ENCODE measurements at regions not wholly inside any gene's neighbourhood (a gene's known extent, or its start where the extent isn't known, plus 50 kb on each side); places are given as distances from the start of the nearest gene placed in this dataset.
"Not testable (repeated sequence)": the region's sequence is repeated elsewhere in the genome, so short reads cannot be mapped to it uniquely, and the experiment has no call there.

- TF ChIP-seq CTCF (IDR thresholded peaks at IDR 0.05) (no peak), POLR2A (IDR thresholded peaks at IDR 0.05) (no peak)
- 20% methylated on average over 12 of the region's 12 CpGs for WGBS, 2 donors
- intact Hi-C loops (cut with DNase I; ENCODE audit: low total_unique reads) = loop anchor here (1.0 kb wide), 1 partner anchor 24 kb away; no protein-coding TSS in a partner anchor
- DNase-seq (ENCODE audit: low spot score in 2 of 2) = no peak
- no peak overlapping the region for H3K4me3 ChIP-seq (ENCODE audit: low read depth, poor library complexity, severe bottlenecking)
Measured at GRCh38 chr1:209190591-209191261, 392.8 kb upstream of the CAMK1G start.

DNA sequence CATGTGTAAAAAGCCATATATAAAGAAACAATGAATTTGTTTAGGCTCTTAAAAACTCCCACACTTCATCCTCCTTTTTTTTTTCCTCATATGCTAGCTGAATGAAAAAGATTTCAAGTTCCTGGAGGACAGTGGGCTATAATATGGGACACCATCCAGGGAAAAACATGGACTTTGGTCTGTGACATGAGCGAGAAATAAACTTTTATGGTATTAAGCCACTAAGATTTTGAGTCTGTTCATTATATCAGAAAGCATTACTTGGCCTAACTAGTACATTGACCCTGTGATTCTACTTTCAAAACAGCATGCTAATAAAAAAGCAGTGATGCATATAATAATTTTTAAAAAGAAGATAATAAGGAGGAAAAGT is 392.3 kb upstream of the CAMK1G start:
- WGBS, 2 donors = 88 to 93% methylated on average over 1 of the region's 1 CpG
- no peak for DNase-seq (ENCODE audit: low spot score in 2 of 2)
- no peak overlapping the region for H3K4me3 ChIP-seq (ENCODE audit: low read depth, poor library complexity, severe bottlenecking)
- intact Hi-C loops (cut with DNase I; ENCODE audit: low total_unique reads) = no loop called here
- no peak for TF ChIP-seq CTCF (IDR thresholded peaks at IDR 0.05)
- TF ChIP-seq POLR2A (IDR thresholded peaks at IDR 0.05) = no peak

GRCh38 chr1:209196140-209196539 is 387.4 kb upstream of the CAMK1G start:
- DNase-seq (ENCODE audit: low spot score in 2 of 2) = no peak
- no peak overlapping the region for H3K4me3 ChIP-seq (ENCODE audit: low read depth, poor library complexity, severe bottlenecking)
- TF ChIP-seq POLR2A (IDR thresholded peaks at IDR 0.05) (no peak), CTCF (IDR thresholded peaks at IDR 0.05) (no peak)
- intact Hi-C loops (cut with DNase I; ENCODE audit: low total_unique reads) = no loop called here

DNA sequence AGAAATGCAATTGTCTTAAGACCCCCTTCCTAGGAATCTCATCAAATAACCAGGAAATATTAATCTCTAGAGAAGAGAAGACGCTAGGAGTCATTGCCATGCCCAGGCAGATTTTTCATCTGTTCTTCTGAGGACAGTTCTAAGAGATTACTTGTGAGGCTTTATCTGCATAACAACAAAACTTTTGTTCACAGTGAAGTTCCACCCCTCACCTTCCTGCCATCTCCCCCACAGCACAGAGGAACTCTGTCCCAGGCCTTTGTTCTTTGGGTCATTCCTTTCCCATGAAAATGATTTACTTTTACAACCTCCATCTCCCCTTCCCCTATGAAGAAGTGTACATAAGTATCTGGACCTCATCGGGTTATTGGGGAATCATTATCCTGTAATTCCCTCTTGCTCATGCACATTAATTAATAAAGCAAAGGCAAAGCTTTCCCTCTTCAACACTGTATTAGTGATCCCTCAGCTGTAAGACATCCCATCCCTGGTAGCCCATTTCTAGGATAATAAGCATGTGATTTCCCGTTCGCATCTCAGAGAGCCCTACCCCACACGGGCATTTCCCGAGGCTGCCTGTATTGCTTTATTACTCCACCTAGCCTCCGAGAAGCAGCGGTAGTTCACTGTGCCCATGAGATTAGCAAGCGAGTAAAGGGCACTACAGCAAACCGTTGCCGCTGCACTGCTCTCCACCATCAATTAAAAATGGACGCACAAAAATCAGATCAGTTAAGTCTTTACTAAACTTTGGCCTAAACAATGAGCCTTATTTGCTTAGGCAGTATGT is 384.4 kb upstream of the CAMK1G start:
- no peak overlapping the region for H3K4me3 ChIP-seq (ENCODE audit: low read depth, poor library complexity, severe bottlenecking)
- intact Hi-C loops (cut with DNase I; ENCODE audit: low total_unique reads) = no loop called here
- TF ChIP-seq CTCF (IDR thresholded peaks at IDR 0.05) = no peak
- TF ChIP-seq POLR2A (IDR thresholded peaks at IDR 0.05) = no peak
- 72 to 76% methylated on average over 12 of the region's 12 CpGs for WGBS, 2 donors
- no peak for DNase-seq (ENCODE audit: low spot score in 2 of 2)

DNA sequence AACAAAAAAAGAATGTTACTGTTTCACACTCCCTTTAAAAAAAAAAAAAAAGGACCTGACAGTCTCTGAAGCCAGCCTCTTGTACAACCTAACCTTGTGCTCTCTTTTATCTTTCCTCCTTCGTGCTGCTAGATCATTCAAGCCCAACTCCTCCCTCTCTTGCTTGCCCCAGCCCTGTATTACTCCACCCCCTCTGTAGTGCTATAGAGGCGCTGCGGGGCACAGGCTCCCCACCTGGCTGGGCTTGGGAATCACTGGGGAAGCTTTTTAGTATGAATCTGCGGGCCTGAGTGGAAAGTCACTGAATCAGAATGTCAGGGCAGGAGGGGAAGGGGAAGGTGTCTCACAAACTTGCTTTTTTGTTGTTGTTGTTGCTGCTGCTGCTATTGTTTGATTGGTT is 383.7 kb upstream of the CAMK1G start:
- DNase-seq (ENCODE audit: low spot score in 2 of 2) = no peak
- intact Hi-C loops (cut with DNase I; ENCODE audit: low total_unique reads) = no loop called here
- WGBS, 2 donors = 24 to 35% methylated on average over 4 of the region's 4 CpGs
- H3K4me3 ChIP-seq (ENCODE audit: low read depth, poor library complexity, severe bottlenecking) = no peak overlapping the region
- TF ChIP-seq POLR2A (IDR thresholded peaks at IDR 0.05) (no peak), CTCF (IDR thresholded peaks at IDR 0.05) (no peak)

DNA sequence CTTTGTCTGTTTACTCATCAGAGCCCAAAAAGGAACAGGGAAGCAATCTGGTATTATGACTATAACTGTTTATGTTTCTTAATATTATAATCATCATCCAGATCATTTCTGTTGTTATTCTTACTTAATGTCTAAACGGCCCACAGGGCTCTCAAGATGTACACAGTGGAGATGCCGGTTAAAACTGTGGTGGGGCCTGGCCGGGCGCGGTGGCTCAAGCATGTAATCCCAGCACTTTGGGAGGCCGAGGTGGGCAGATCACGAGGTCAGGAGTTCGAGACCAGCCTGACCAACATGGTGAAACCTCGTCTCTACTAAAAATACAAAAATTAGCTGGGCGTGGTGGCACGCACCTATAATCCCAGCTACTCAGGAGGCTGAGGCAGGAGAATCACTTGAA is 381.2 kb upstream of the CAMK1G start:
- intact Hi-C loops (cut with DNase I; ENCODE audit: low total_unique reads); DNase-seq (ENCODE audit: low spot score in 2 of 2); H3K4me3 ChIP-seq (ENCODE audit: low read depth, poor library complexity, severe bottlenecking): not testable (repeated sequence)
- 78 to 86% methylated on average over 11 of the region's 11 CpGs for WGBS, 2 donors

Data from lower leg skin (tissue), 4 donors.